GM23248 (cell line): ENCODE measurements at regions not wholly inside any gene's neighbourhood (a gene's known extent, or its start where the extent isn't known, plus 50 kb on each side); places are given as distances from the start of the nearest gene placed in this dataset.
A peak's percentile ranks its signal among the peaks of the same experiment; 100 is the strongest.

Experiments used
- DNase-seq: peaks from one replicate; pipeline ENCODE4 v3.0.0-alpha.2; 2015
- H2AFZ ChIP-seq: fragments of 200-600 bp; sonication (generic); 2 replicates; pipeline ENCODE4 v1.6.1; 2016; ENCODE audit warnings: antibody characterized with exemption
- H3F3A ChIP-seq: fragments of 200-600 bp; sonication (generic); 2 replicates; pipeline ENCODE4 v1.6.1; 2016; ENCODE audit warnings: mild to moderate bottlenecking, antibody characterized with exemption, mixed run types; ENCODE audit not compliant: insufficient read depth
- H3K27ac ChIP-seq: fragments of 200-600 bp; sonication (generic); 2 replicates; pipeline ENCODE4 v1.5.1; 2016; ENCODE audit warnings: mild to moderate bottlenecking
- H3K27me3 ChIP-seq: fragments of 200-600 bp; sonication (generic); replicated peaks from 2 replicates; pipeline ENCODE4 v1.6.1; 2016; ENCODE audit warnings: mild to moderate bottlenecking; ENCODE audit not compliant: insufficient read depth
- H3K36me3 ChIP-seq: fragments of 200-600 bp; sonication (generic); 2 replicates; pipeline ENCODE4 v1.6.1; 2016; ENCODE audit warnings: low read depth, mild to moderate bottlenecking
- H3K4me1 ChIP-seq: fragments of 200-600 bp; sonication (generic); 2 replicates; pipeline ENCODE4 v1.6.1; 2016; ENCODE audit warnings: mild to moderate bottlenecking; ENCODE audit not compliant: insufficient read depth
- H3K4me2 ChIP-seq: fragments of 200-600 bp; sonication (generic); one replicate; pipeline ENCODE4 v1.6.1; 2016; ENCODE audit warnings: mild to moderate bottlenecking; ENCODE audit not compliant: unreplicated experiment
- H3K4me3 ChIP-seq: fragments of 200-600 bp; sonication (generic); 2 replicates; pipeline ENCODE4 v1.5.1; 2016; ENCODE audit warnings: mild to moderate bottlenecking
- H3K79me2 ChIP-seq: fragments of 200-600 bp; sonication (generic); 2 replicates; pipeline ENCODE4 v1.6.1; 2016; ENCODE audit warnings: mild to moderate bottlenecking; ENCODE audit not compliant: insufficient read depth
- H3K9ac ChIP-seq: fragments of 200-600 bp; sonication (generic); 2 replicates; pipeline ENCODE4 v1.6.1; 2016; ENCODE audit warnings: mild to moderate bottlenecking
- H3K9me2 ChIP-seq: fragments of 200-600 bp; sonication (generic); 2 replicates; pipeline ENCODE4 v1.6.1; 2016; ENCODE audit warnings: mixed run types, mild to moderate bottlenecking, moderate library complexity; ENCODE audit not compliant: insufficient read depth
- H3K9me3 ChIP-seq: fragments of 200-600 bp; sonication (generic); one replicate; pipeline ENCODE4 v1.6.1; 2017; ENCODE audit warnings: low read depth
- H4K20me1 ChIP-seq: fragments of 200-600 bp; sonication (generic); 2 replicates; pipeline ENCODE4 v1.6.0; 2016; ENCODE audit not compliant: insufficient read depth
- EZH2 ChIP-seq: fragments of 200-600 bp; sonication (generic); IDR thresholded peaks from 2 replicates; pipeline ENCODE4 v1.6.1; 2018; ENCODE audit warnings: antibody characterized with exemption, mild to moderate bottlenecking; ENCODE audit not compliant: insufficient read depth, poor library complexity, severe bottlenecking
- EZH2phosphoT487 ChIP-seq: fragments of 200-600 bp; sonication (generic); IDR thresholded peaks from 2 replicates; pipeline ENCODE4 v1.6.1; 2018; ENCODE audit warnings: antibody characterized with exemption, moderate library complexity, mild to moderate bottlenecking, low read depth; ENCODE audit not compliant: insufficient read depth
- WGBS, 2 experiments: methylation state at CpG; one replicate each; pipeline ENCODE4 v1.1.6; 2015 to 2017; ENCODE audit warnings: low lambda C conversion rate in 2 of 2, low coverage in 1 of 2; ENCODE audit errors: missing lambda C conversion rate in 2 of 2; 5-methylcytosine and 5-hydroxymethylcytosine counted together
- in situ Hi-C: fragments of 300-500 bp; cut with MboI; formaldehyde crosslinking; loops from 2 replicates; pipeline ENCODE4 v1.15.0; 2020

DNA sequence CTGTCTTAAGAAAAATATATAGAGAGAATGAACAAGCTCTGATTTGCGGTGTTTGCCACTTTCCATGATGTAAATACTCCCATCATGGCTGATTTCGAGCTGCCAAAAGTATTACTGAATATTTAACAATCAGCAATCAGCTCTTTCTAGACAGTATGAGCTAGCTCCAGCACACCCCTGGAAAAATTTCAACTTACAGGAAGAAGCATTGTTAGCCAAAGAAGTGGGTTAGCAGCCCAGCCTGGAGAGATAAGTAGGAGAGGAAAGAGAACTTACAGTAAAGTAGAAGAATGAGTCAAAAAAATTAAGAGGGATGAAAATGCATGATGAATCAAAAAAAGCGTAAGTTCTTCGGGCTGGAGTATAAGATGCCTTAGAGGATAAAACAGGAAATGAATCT, 60.6 kb upstream of the ANK3 start:
- Histone ChIP-seq H3F3A (0 out of 2 replicates have a peak, but pooled peaks cover 6% of the 10 kb centered on the region), H2AFZ (no peak overlapping the region), H3K9me2 (no peaks in the 10 kb centered on the region), H3K79me2 (no peaks in the 10 kb centered on the region), H3K27me3 (no peaks in the 10 kb centered on the region), H3K27ac (no peak overlapping the region), H3K4me3 (no peak overlapping the region), H3K9ac (no peak overlapping the region), H3K4me1 (peaks cover 20% of the 10 kb centered on the region), H4K20me1 (no peaks in the 10 kb centered on the region), H3K9me3 (no peaks in the 10 kb centered on the region), H3K4me2 (no peak overlapping the region), H3K36me3 (no peaks in the 10 kb centered on the region)
- no peak for TF ChIP-seq EZH2
- DNase-seq = no peak
- WGBS, 2 experiments = 88 to 96% methylated on average over 4 of the region's 4 CpGs
- in situ Hi-C loops = loop anchor here (25.0 kb wide), 1 partner anchor 312 kb away; no protein-coding TSS in a partner anchor

DNA sequence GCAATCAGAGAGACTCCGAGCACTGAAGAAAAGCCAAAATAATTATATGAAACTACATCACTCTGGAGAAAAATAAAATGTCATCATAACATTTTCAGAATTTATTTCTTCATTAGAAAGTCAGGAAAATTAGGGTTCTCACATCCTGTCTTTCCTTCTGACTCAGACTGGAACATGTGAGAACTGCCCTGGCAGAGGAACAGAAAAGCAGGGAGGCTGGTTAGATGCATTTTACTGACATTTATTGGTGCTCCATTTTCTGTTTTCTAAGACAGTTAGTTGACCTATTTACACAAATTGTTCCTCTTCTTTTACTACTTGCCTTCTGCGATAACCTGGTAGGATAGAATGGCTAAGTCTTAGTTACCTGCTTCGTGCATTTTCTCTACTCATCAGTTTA, 58.6 kb upstream of the ANK3 start:
- Histone ChIP-seq H3K36me3 (no peaks in the 10 kb centered on the region), H3K9me2 (no peaks in the 10 kb centered on the region), H3K27ac (no peak overlapping the region), H3K4me1 (peaks cover 20% of the 10 kb centered on the region), H3K9ac (no peak overlapping the region), H3K27me3 (no peaks in the 10 kb centered on the region), H3F3A (0 out of 2 replicates have a peak, but pooled peaks cover 6% of the 10 kb centered on the region), H4K20me1 (no peaks in the 10 kb centered on the region), H2AFZ (no peak overlapping the region), H3K4me3 (no peak overlapping the region), H3K9me3 (no peaks in the 10 kb centered on the region), H3K4me2 (no peak overlapping the region), H3K79me2 (no peaks in the 10 kb centered on the region)
- 86 to 89% methylated on average over 3 of the region's 3 CpGs for WGBS, 2 experiments
- in situ Hi-C loops = loop anchor here (25.0 kb wide), 1 partner anchor 811 kb away; no protein-coding TSS in a partner anchor
- peak; percentile 53 for DNase-seq
- TF ChIP-seq EZH2phosphoT487 = no peak
- no peak for TF ChIP-seq EZH2

DNA sequence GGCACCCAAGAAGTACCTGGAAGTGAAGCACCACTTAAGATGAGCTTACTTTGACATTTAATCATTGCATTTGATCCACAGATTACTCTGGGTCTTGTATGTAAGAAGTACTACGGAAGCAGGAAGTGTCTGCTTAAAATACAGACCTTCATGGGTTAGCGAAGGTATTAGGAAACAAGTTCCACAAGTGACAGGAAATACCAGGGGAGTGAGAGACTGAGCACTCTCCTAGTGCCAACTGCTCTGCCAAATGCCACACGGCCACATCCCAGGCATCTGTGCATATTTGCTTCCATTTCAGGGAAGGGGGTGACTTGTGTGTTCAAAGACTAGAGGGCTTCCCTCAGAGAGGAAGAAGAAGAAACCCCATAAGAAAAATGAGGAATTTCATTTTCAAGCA, 57.2 kb upstream of the ANK3 start:
- Histone ChIP-seq H3K79me2 (no peaks in the 10 kb centered on the region), H2AFZ (peak overlapping the region; percentile 33), H3K27ac (no peak overlapping the region), H3K9ac (no peak overlapping the region), H3K9me2 (no peaks in the 10 kb centered on the region), H3F3A (0 out of 2 replicates have a peak, but pooled peaks cover 6% of the 10 kb centered on the region), H3K36me3 (no peaks in the 10 kb centered on the region), H3K4me2 (peak overlapping the region; percentile 27), H3K4me3 (no peak overlapping the region), H3K9me3 (no peaks in the 10 kb centered on the region), H3K27me3 (no peaks in the 10 kb centered on the region), H4K20me1 (no peaks in the 10 kb centered on the region), H3K4me1 (peaks cover 20% of the 10 kb centered on the region)
- peak; percentile 29 for DNase-seq
- in situ Hi-C loops = loop anchor here (25.0 kb wide), 1 partner anchor 810 kb away; no protein-coding TSS in a partner anchor
- TF ChIP-seq EZH2phosphoT487 (no peak), EZH2 (no peak)
- 53 to 60% methylated on average over 3 of the region's 3 CpGs for WGBS, 2 experiments

DNA sequence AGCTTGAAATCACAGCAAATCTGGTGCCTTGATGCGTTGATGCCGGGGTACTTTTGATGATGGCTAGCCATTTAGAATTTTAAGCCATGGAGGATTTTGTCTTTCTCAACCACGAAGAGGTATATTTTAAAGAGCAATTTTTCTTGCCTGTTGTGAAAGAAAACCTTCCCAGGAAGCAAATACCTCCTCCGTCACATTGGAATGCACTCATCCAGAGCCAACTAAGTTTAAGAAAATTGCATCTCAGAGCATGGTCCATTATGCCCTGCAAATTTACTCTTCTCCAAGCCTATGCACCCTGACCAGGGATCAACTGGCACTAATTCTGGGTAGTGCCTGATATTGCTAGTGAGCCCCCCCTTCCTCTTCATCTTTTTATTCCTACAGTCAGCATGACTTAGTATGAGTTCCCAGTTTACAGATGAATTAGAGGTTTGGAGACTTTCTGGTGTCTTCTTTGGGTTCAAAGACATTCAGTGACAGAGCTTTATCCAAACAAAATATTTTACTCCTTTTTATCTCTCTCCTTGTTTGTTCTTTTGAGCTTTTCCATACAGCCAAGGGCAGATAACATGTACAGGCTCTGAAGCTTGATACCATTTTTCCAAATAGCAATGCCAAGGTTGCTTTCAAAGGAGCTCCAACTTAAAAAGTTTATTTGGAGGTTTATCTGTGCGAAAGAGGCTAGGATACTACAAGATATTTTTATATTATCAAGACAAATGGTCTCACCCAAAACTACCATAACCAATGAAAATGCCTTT, 56.6 kb upstream of the ANK3 start:
- Histone ChIP-seq H3K36me3 (no peaks in the 10 kb centered on the region), H3K9me2 (no peaks in the 10 kb centered on the region), H3K4me3 (no peak overlapping the region), H4K20me1 (no peaks in the 10 kb centered on the region), H3K79me2 (no peaks in the 10 kb centered on the region), H3K27ac (no peak overlapping the region), H3K27me3 (no peaks in the 10 kb centered on the region), H3K9ac (no peak overlapping the region), H2AFZ (peak overlapping the region; percentile 33; the same call in 1 of the 2 replicates), H3K4me1 (peaks cover 20% of the 10 kb centered on the region), H3K4me2 (peak overlapping the region; percentile 27), H3F3A (0 out of 2 replicates have a peak, but pooled peaks cover 6% of the 10 kb centered on the region), H3K9me3 (no peaks in the 10 kb centered on the region)
- 91 to 92% methylated on average over 5 of the region's 5 CpGs for WGBS, 2 experiments
- TF ChIP-seq EZH2 (no peak), EZH2phosphoT487 (no peak)
- DNase-seq = peak; percentile 18
- in situ Hi-C loops = loop anchor here (25.0 kb wide), 1 partner anchor 809 kb away; no protein-coding TSS in a partner anchor
